Activated naive CD8-positive, alpha-beta T cell (primary cell): ENCODE measurements at regions not wholly inside any gene's neighbourhood (a gene's known extent, or its start where the extent isn't known, plus 50 kb on each side); places are given as distances from the start of the nearest gene placed in this dataset.
"Not testable (repeated sequence)": the region's sequence is repeated elsewhere in the genome, so short reads cannot be mapped to it uniquely, and the experiment has no call there.

Source experiments
- H3K27ac Mint-ChIP-seq: one replicate; pipeline ENCODE4 v1.8.0; 2021; ENCODE audit warnings: mixed read lengths
- H3K27me3 Mint-ChIP-seq: one replicate; pipeline ENCODE4 v1.8.0; 2021; ENCODE audit warnings: mixed read lengths
- H3K36me3 Mint-ChIP-seq: one replicate; pipeline ENCODE4 v1.8.0; 2021; ENCODE audit warnings: mixed read lengths
- H3K4me1 Mint-ChIP-seq: one replicate; pipeline ENCODE4 v1.8.0; 2021; ENCODE audit warnings: low read depth, mixed read lengths
- H3K4me3 Mint-ChIP-seq: one replicate; pipeline ENCODE4 v1.8.0; 2021; ENCODE audit warnings: mild to moderate bottlenecking, mixed read lengths
- H3K9me3 Mint-ChIP-seq: one replicate; pipeline ENCODE4 v1.8.0; 2021; ENCODE audit warnings: low read depth, mixed read lengths

GRCh38 chr7:109579901-109580300, 1010.2 kb downstream of the DNAJB9 start:
- H3K27ac Mint-ChIP-seq = no peak overlapping the region
- H3K4me3 Mint-ChIP-seq = no peak overlapping the region
- H3K4me1 Mint-ChIP-seq = no peaks in the 10 kb centered on the region
- no peaks in the 10 kb centered on the region for H3K36me3 Mint-ChIP-seq
- peaks cover 3% of the 10 kb centered on the region for H3K27me3 Mint-ChIP-seq
- H3K9me3 Mint-ChIP-seq = peaks cover 8% of the 10 kb centered on the region

- no peaks in the 10 kb centered on the region for H3K4me1 Mint-ChIP-seq
- H3K9me3 Mint-ChIP-seq = peaks cover 11% of the 10 kb centered on the region
- peaks cover 3% of the 10 kb centered on the region for H3K27me3 Mint-ChIP-seq
- H3K36me3 Mint-ChIP-seq = no peaks in the 10 kb centered on the region
- H3K27ac Mint-ChIP-seq = no peak overlapping the region
- H3K4me3 Mint-ChIP-seq = no peak overlapping the region
These were observed 1012.5 kb downstream of the DNAJB9 start for GRCh38 chr7:109582211-109582610.

GRCh38 chr7:109596948-109597347, 1027.3 kb downstream of the DNAJB9 start:
- not testable (repeated sequence) for H3K27me3 Mint-ChIP-seq, H3K4me1 Mint-ChIP-seq, H3K4me3 Mint-ChIP-seq, H3K9me3 Mint-ChIP-seq, H3K27ac Mint-ChIP-seq, H3K36me3 Mint-ChIP-seq

- no peak overlapping the region for H3K27ac Mint-ChIP-seq
- no peaks in the 10 kb centered on the region for H3K27me3 Mint-ChIP-seq
- no peaks in the 10 kb centered on the region for H3K4me1 Mint-ChIP-seq
- H3K4me3 Mint-ChIP-seq = no peak overlapping the region
- H3K9me3 Mint-ChIP-seq = peaks cover 7% of the 10 kb centered on the region
- H3K36me3 Mint-ChIP-seq = no peaks in the 10 kb centered on the region
These were observed 1042.0 kb downstream of the DNAJB9 start for GRCh38 chr7:109611656-109612055.

GRCh38 chr7:109616551-109617069, 1046.9 kb downstream of the DNAJB9 start:
- no peaks in the 10 kb centered on the region for H3K36me3 Mint-ChIP-seq
- no peaks in the 10 kb centered on the region for H3K4me1 Mint-ChIP-seq
- H3K9me3 Mint-ChIP-seq = peaks cover 3% of the 10 kb centered on the region
- no peak overlapping the region for H3K4me3 Mint-ChIP-seq
- no peaks in the 10 kb centered on the region for H3K27me3 Mint-ChIP-seq
- no peak overlapping the region for H3K27ac Mint-ChIP-seq

- Mint-ChIP-seq H3K36me3 (no peaks in the 10 kb centered on the region), H3K9me3 (no peaks in the 10 kb centered on the region), H3K27me3 (no peaks in the 10 kb centered on the region), H3K27ac (no peak overlapping the region), H3K4me3 (no peak overlapping the region), H3K4me1 (no peaks in the 10 kb centered on the region)
These were observed 1052.6 kb downstream of the DNAJB9 start for GRCh38 chr7:109622320-109622719.

GRCh38 chr7:109632890-109633289, 1063.2 kb downstream of the DNAJB9 start:
- H3K9me3 Mint-ChIP-seq, H3K4me3 Mint-ChIP-seq, H3K27me3 Mint-ChIP-seq, H3K4me1 Mint-ChIP-seq, H3K27ac Mint-ChIP-seq, H3K36me3 Mint-ChIP-seq: not testable (repeated sequence)

GRCh38 chr7:109635374-109635773, 1065.7 kb downstream of the DNAJB9 start:
- Mint-ChIP-seq H3K4me3 (no peak overlapping the region), H3K27me3 (no peaks in the 10 kb centered on the region), H3K36me3 (no peaks in the 10 kb centered on the region), H3K27ac (no peak overlapping the region), H3K4me1 (no peaks in the 10 kb centered on the region), H3K9me3 (peaks cover 9% of the 10 kb centered on the region)

GRCh38 chr7:109637428-109637990, 1067.8 kb downstream of the DNAJB9 start:
- Mint-ChIP-seq H3K4me3 (no peak overlapping the region), H3K36me3 (no peaks in the 10 kb centered on the region), H3K9me3 (peaks cover 3% of the 10 kb centered on the region), H3K27me3 (no peaks in the 10 kb centered on the region), H3K27ac (no peak overlapping the region), H3K4me1 (no peaks in the 10 kb centered on the region)

GRCh38 chr7:109638321-109638720, 1068.6 kb downstream of the DNAJB9 start:
- Mint-ChIP-seq H3K27me3 (no peaks in the 10 kb centered on the region), H3K9me3 (no peaks in the 10 kb centered on the region), H3K4me3 (no peak overlapping the region), H3K27ac (no peak overlapping the region), H3K4me1 (no peaks in the 10 kb centered on the region), H3K36me3 (no peaks in the 10 kb centered on the region)

- no peaks in the 10 kb centered on the region for H3K4me1 Mint-ChIP-seq
- no peak overlapping the region for H3K4me3 Mint-ChIP-seq
- no peak overlapping the region for H3K27ac Mint-ChIP-seq
- no peaks in the 10 kb centered on the region for H3K27me3 Mint-ChIP-seq
- H3K9me3 Mint-ChIP-seq = no peaks in the 10 kb centered on the region
- no peaks in the 10 kb centered on the region for H3K36me3 Mint-ChIP-seq
These were observed 1069.9 kb downstream of the DNAJB9 start for GRCh38 chr7:109639561-109639960.

GRCh38 chr7:109641445-109641844, 1071.8 kb downstream of the DNAJB9 start:
- Mint-ChIP-seq H3K4me3 (no peak overlapping the region), H3K27ac (no peak overlapping the region), H3K27me3 (no peaks in the 10 kb centered on the region), H3K9me3 (no peaks in the 10 kb centered on the region), H3K4me1 (no peaks in the 10 kb centered on the region), H3K36me3 (no peaks in the 10 kb centered on the region)

GRCh38 chr7:109646124-109646523, 1076.5 kb downstream of the DNAJB9 start:
- H3K27ac Mint-ChIP-seq = no peak overlapping the region
- H3K4me3 Mint-ChIP-seq = no peak overlapping the region
- H3K4me1 Mint-ChIP-seq = no peaks in the 10 kb centered on the region
- H3K9me3 Mint-ChIP-seq = no peaks in the 10 kb centered on the region
- no peaks in the 10 kb centered on the region for H3K36me3 Mint-ChIP-seq
- no peaks in the 10 kb centered on the region for H3K27me3 Mint-ChIP-seq

GRCh38 chr7:109646594-109646993, 1076.9 kb downstream of the DNAJB9 start:
- not testable (repeated sequence) for H3K4me3 Mint-ChIP-seq, H3K9me3 Mint-ChIP-seq, H3K36me3 Mint-ChIP-seq, H3K27ac Mint-ChIP-seq, H3K27me3 Mint-ChIP-seq, H3K4me1 Mint-ChIP-seq

GRCh38 chr7:109647263-109647662, 1077.6 kb downstream of the DNAJB9 start:
- H3K27ac Mint-ChIP-seq, H3K9me3 Mint-ChIP-seq, H3K4me3 Mint-ChIP-seq, H3K27me3 Mint-ChIP-seq, H3K4me1 Mint-ChIP-seq, H3K36me3 Mint-ChIP-seq: not testable (repeated sequence)

GRCh38 chr7:109659261-109659660, 1089.6 kb downstream of the DNAJB9 start:
- Mint-ChIP-seq H3K27me3 (no peaks in the 10 kb centered on the region), H3K27ac (no peak overlapping the region), H3K9me3 (no peaks in the 10 kb centered on the region), H3K36me3 (no peaks in the 10 kb centered on the region), H3K4me3 (no peak overlapping the region), H3K4me1 (no peaks in the 10 kb centered on the region)
